NCI-H2227 (cell line): ENCODE measurements at regions not wholly inside any gene's neighbourhood (a gene's known extent, or its start where the extent isn't known, plus 50 kb on each side); places are given as distances from the start of the nearest gene placed in this dataset.
"Not testable (repeated sequence)": the region's sequence is repeated elsewhere in the genome, so short reads cannot be mapped to it uniquely, and the experiment has no call there.

Experiments used
- DNase-seq: peaks from one replicate; lab custom pipeline; 2025; ENCODE audit not compliant: unreplicated experiment; lab: John Stamatoyannopoulos, UW

- DNase-seq = no peak
Measured at GRCh38 chr3:174444391-174444790, 414.7 kb upstream of the NAALADL2 start.

- DNase-seq = no peak
Measured at GRCh38 chr3:174457758-174458157, 401.4 kb upstream of the NAALADL2 start.

GRCh38 chr3:174460831-174461230 lies 398.3 kb upstream of the NAALADL2 start:
- no peak for DNase-seq

- DNase-seq = no peak
Measured at GRCh38 chr3:174462916-174463315, 396.2 kb upstream of the NAALADL2 start.

GRCh38 chr3:174465177-174465576 lies 394.0 kb upstream of the NAALADL2 start:
- DNase-seq = no peak

- DNase-seq = no peak
Measured at GRCh38 chr3:174466471-174467054, 392.6 kb upstream of the NAALADL2 start.

- no peak for DNase-seq
Measured at GRCh38 chr3:174477491-174477890, 381.6 kb upstream of the NAALADL2 start.

GRCh38 chr3:174480767-174481166 lies 378.4 kb upstream of the NAALADL2 start:
- DNase-seq = no peak

GRCh38 chr3:174482541-174482940 lies 376.6 kb upstream of the NAALADL2 start:
- DNase-seq = no peak

GRCh38 chr3:174483254-174483653 lies 375.9 kb upstream of the NAALADL2 start:
- no peak for DNase-seq

GRCh38 chr3:174483856-174484255 lies 375.3 kb upstream of the NAALADL2 start:
- not testable (repeated sequence) for DNase-seq

- no peak for DNase-seq
Measured at GRCh38 chr3:174488527-174488926, 370.6 kb upstream of the NAALADL2 start.

GRCh38 chr3:174495311-174495710 lies 363.8 kb upstream of the NAALADL2 start:
- no peak for DNase-seq

GRCh38 chr3:174495928-174496327 lies 363.2 kb upstream of the NAALADL2 start:
- DNase-seq = no peak

- no peak for DNase-seq
Measured at GRCh38 chr3:174498638-174499037, 360.5 kb upstream of the NAALADL2 start.

GRCh38 chr3:174505266-174505665 lies 353.9 kb upstream of the NAALADL2 start:
- DNase-seq = peak; percentile 16

- no peak for DNase-seq
Measured at GRCh38 chr3:174524203-174524602, 334.9 kb upstream of the NAALADL2 start.

GRCh38 chr3:174529298-174529697 lies 329.8 kb upstream of the NAALADL2 start:
- no peak for DNase-seq

- DNase-seq = no peak
Measured at GRCh38 chr3:174531262-174531982, 327.7 kb upstream of the NAALADL2 start.

GRCh38 chr3:174532216-174532615 lies 326.9 kb upstream of the NAALADL2 start:
- DNase-seq = no peak

- no peak for DNase-seq
Measured at GRCh38 chr3:174532776-174533175, 326.4 kb upstream of the NAALADL2 start.

- DNase-seq = no peak
Measured at GRCh38 chr3:174533286-174533685, 325.8 kb upstream of the NAALADL2 start.

- no peak for DNase-seq
Measured at GRCh38 chr3:174536319-174536718, 322.8 kb upstream of the NAALADL2 start.
